Adrenal gland (tissue), 9 donors: ENCODE measurements at regions not wholly inside any gene's neighbourhood (a gene's known extent, or its start where the extent isn't known, plus 50 kb on each side); places are given as distances from the start of the nearest gene placed in this dataset.

Experiments
- DNase-seq, 7 donors: peaks; one replicate each; pipeline ENCODE4 v3.0.0-alpha.2; 2019 to 2020
- H3K27ac ChIP-seq, 5 donors: fragments of 200-600 bp; sonication (generic) in 4 of 5; 1 replicate in 3 of 5; 2 replicates in 2 of 5; pipeline versions ENCODE4 v1.5.1 to v1.8.0; 2016 to 2020; ENCODE audit warnings: mild to moderate bottlenecking in 1 of 5
- H3K27me3 ChIP-seq: fragments of 200-600 bp; 2 replicates; pipeline ENCODE4 v1.8.0; 2021
- H3K36me3 ChIP-seq, 2 donors: fragments of 200-600 bp; replicated peaks in 1 of 2; 1 replicate in 1 of 2; 2 replicates in 1 of 2; pipeline versions ENCODE4 v1.5.1 to v1.8.0; 2018 to 2022
- H3K4me1 ChIP-seq, 2 donors: fragments of 200-600 bp; replicated peaks in 1 of 2; 1 replicate in 1 of 2; 2 replicates in 1 of 2; pipeline versions ENCODE4 v1.5.1 to v1.8.0; 2018 to 2021
- H3K4me3 ChIP-seq, 4 donors: fragments of 200-600 bp; sonication (generic) in 3 of 4; one replicate each; pipeline ENCODE4 v1.5.1; 2016 to 2018
- H3K9me3 ChIP-seq, 3 donors: fragments of 200-600 bp; sonication (generic) in 1 of 3; replicated peaks in 1 of 3; 1 replicate in 2 of 3; 2 replicates in 1 of 3; pipeline versions ENCODE4 v1.5.1 to v1.8.0; 2016 to 2021
- CTCF ChIP-seq, 6 experiments: fragments of 450-650 bp in 4 of 6; fragments of 200-600 bp in 2 of 6; sonication (generic) in 1 of 6; IDR thresholded peaks; 1 replicate in 5 of 6; 2 replicates in 1 of 6; pipeline versions ENCODE4 v1.5.1 to v1.8.0; 2016 to 2021; ENCODE audit warnings: antibody characterized with exemption in 6 of 6, mild to moderate bottlenecking in 2 of 6, moderate library complexity in 1 of 6
- POLR2A ChIP-seq, 2 donors: fragments of 450-650 bp; IDR thresholded peaks; one replicate each; pipeline ENCODE4 v1.6.1; 2017; ENCODE audit warnings: antibody characterized with exemption in 2 of 2, mild to moderate bottlenecking in 2 of 2, moderate library complexity in 1 of 2
- WGBS, 4 donors: extraction: QIAGEN DNeasy Blood & Tissue Kit in 2 of 4; methylation state at CpG; one replicate each; pipeline versions ENCODE4 v1.1.5 to v1.1.7; 2013 to 2017; 5-methylcytosine and 5-hydroxymethylcytosine counted together
- intact Hi-C, 2 donors: fragments of 100-400 bp; cut with DNase I; formaldehyde crosslinking; loops; one replicate each; pipeline versions ENCODE4 v1.14.1 to v1.15.0; 2022 to 2023
- donor health status: healthy with polysubstance abuse.
- donor health status: Bipolar disorder and iron deficiency.
- donor health status: DM: yes; HTN: yes; CAD: no.
- donor health status: DM: no; HTN: no; CAD: no.
- donor health status: DM: no; HTN: no; CAD: no.

- Histone ChIP-seq H3K27me3 (peaks cover 8% of the 10 kb centered on the region), H3K27ac (no peak overlapping the region), H3K4me3 (no peak overlapping the region), H3K9me3 (no peaks in the 10 kb centered on the region), H3K4me1 (no peaks in the 10 kb centered on the region), H3K36me3 (no peaks in the 10 kb centered on the region)
- DNase-seq: no peak
- WGBS, 4 donors: 75 to 84% (median 82%) methylated on average over 12 to 19 of the region's 19 CpGs
- TF ChIP-seq POLR2A (IDR thresholded peaks at IDR 0.05) (no peak), CTCF (IDR thresholded peaks at IDR 0.05) (no peak)
- intact Hi-C loops: no loop called here
Measured at GRCh38 chr2:109062859-109063700, 65.9 kb upstream of the SH3RF3 start.

DNA sequence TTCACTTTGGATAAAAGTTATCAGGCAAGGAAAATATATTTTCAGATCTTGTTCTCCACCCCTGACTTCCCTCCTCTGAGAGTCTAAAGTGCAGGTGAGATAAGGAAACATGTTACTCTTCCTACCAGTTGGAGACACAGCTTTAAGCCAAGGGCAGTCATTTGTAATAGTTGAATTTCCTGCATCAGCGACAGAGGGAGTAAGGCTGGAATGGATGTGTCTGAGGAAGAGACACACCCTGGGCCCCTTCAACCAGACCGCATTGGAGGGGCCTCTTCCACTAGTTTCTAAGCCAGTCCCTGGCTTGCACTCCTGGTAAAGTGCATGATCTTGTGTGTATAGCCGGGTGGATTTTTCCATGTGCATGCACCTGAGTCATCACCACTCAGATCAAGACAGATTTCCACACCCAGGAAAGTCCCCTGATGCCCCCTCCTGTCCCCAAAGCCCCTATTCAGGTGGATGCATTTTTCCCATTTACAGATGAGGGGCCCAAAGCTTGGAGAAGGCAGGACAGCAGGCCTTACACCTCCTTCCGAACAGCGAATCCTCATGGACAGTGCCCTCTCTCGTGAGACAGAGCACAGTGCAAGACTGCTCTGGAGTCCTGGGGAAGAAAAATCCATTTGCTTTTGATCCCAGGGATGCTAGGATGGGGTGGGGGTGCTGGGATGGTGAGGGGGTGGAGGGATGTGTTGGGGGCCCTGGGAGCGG, 66.7 kb upstream of the SH3RF3 start:
- H3K27me3 ChIP-seq: peaks cover 4% of the 10 kb centered on the region
- no peaks in the 10 kb centered on the region for H3K4me1 ChIP-seq
- TF ChIP-seq CTCF (IDR thresholded peaks at IDR 0.05): no peak
- TF ChIP-seq POLR2A (IDR thresholded peaks at IDR 0.05): no peak
- H3K27ac ChIP-seq: no peak overlapping the region
- H3K4me3 ChIP-seq: no peak overlapping the region
- no peak for DNase-seq
- H3K36me3 ChIP-seq: no peaks in the 10 kb centered on the region
- WGBS, 4 donors: 78 to 87% (median 82%) methylated on average over 3 to 7 of the region's 7 CpGs
- intact Hi-C loops: no loop called here
- no peaks in the 10 kb centered on the region for H3K9me3 ChIP-seq

GRCh38 chr2:109061736-109062135, 67.3 kb upstream of the SH3RF3 start:
- no peak overlapping the region for H3K27ac ChIP-seq
- no peaks in the 10 kb centered on the region for H3K27me3 ChIP-seq
- TF ChIP-seq CTCF (IDR thresholded peaks at IDR 0.05) (no peak), POLR2A (IDR thresholded peaks at IDR 0.05) (no peak)
- H3K36me3 ChIP-seq: no peaks in the 10 kb centered on the region
- no peaks in the 10 kb centered on the region for H3K4me1 ChIP-seq
- DNase-seq: no peak
- no peak overlapping the region for H3K4me3 ChIP-seq
- no peaks in the 10 kb centered on the region for H3K9me3 ChIP-seq
- 38 to 87% (median 77%) methylated on average over 1 to 4 of the region's 4 CpGs for WGBS, 4 donors
- intact Hi-C loops: no loop called here

DNA sequence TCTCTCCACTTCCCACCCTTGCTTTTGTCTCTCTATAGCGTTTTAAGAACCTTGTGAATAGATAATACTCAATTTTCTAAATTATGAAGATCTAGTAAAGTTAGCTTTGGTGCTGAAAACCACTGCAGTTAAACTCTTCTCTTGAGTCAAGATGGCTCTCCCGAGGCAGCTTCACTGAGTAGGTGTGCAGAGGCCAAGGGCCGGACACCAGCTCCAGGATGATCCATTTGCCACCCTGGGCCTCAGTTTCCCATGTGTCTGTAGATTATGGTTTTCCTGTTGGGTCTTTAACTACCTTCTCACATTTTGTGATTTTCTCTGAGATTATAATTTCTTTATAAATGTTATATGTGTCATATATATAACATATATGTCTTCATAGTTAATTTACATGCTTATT, 68.5 kb upstream of the SH3RF3 start:
- Histone ChIP-seq H3K9me3 (no peaks in the 10 kb centered on the region), H3K4me3 (no peak overlapping the region), H3K4me1 (no peaks in the 10 kb centered on the region), H3K36me3 (no peaks in the 10 kb centered on the region), H3K27ac (no peak overlapping the region), H3K27me3 (no peaks in the 10 kb centered on the region)
- TF ChIP-seq POLR2A (IDR thresholded peaks at IDR 0.05) (no peak), CTCF (IDR thresholded peaks at IDR 0.05) (no peak)
- no peak for DNase-seq
- WGBS, 4 donors: 79 to 93% (median 84%) methylated on average over 3 of the region's 3 CpGs
- intact Hi-C loops: no loop called here
